PFSK-1 (cell line): ENCODE measurements at regions not wholly inside any gene's neighbourhood (a gene's known extent, or its start where the extent isn't known, plus 50 kb on each side); places are given as distances from the start of the nearest gene placed in this dataset.

ENCODE experiments used
- FOXP2 ChIP-seq: optimal IDR thresholded peaks from 2 replicates; pipeline ENCODE3; 2011; ENCODE audit warnings: borderline replicate concordance, control low read depth, inconsistent platforms; ENCODE audit not compliant: insufficient read depth; ENCODE audit errors: extremely low read length, extremely low read depth
- POLR2AphosphoS5 ChIP-seq: IDR thresholded peaks from 2 replicates; pipeline ENCODE4 v1.6.1; 2012; ENCODE audit warnings: low read depth, mild to moderate bottlenecking, control low read depth, low read length, moderate library complexity
- SIN3A ChIP-seq: IDR thresholded peaks from 2 replicates; pipeline ENCODE4 v1.6.1; 2012; ENCODE audit warnings: mild to moderate bottlenecking, low read length, moderate library complexity, borderline replicate concordance; ENCODE audit not compliant: insufficient read depth
- TAF1 ChIP-seq: IDR thresholded peaks from 2 replicates; pipeline ENCODE4 v1.6.1; 2012; ENCODE audit warnings: low read length, control low read depth, borderline replicate concordance; ENCODE audit not compliant: insufficient read depth
- TF ChIP-seq, protein P1 (sequence below), 2 experiments: IDR thresholded peaks; 2 replicates each; pipeline versions ENCODE4 v1.6.1 to v1.8.0; 2011 to 2012; ENCODE audit warnings: low read depth in 2 of 2, low read length in 2 of 2, control low read depth in 1 of 2, inconsistent platforms in 1 of 2, mild to moderate bottlenecking in 1 of 2, moderate library complexity in 1 of 2; ENCODE audit not compliant: insufficient read depth in 1 of 2

- no peak for TF ChIP-seq TAF1
- no peak for TF ChIP-seq POLR2AphosphoS5
- no peak for TF ChIP-seq FOXP2
- no peak for TF ChIP-seq SIN3A
- TF ChIP-seq, protein P1, sequence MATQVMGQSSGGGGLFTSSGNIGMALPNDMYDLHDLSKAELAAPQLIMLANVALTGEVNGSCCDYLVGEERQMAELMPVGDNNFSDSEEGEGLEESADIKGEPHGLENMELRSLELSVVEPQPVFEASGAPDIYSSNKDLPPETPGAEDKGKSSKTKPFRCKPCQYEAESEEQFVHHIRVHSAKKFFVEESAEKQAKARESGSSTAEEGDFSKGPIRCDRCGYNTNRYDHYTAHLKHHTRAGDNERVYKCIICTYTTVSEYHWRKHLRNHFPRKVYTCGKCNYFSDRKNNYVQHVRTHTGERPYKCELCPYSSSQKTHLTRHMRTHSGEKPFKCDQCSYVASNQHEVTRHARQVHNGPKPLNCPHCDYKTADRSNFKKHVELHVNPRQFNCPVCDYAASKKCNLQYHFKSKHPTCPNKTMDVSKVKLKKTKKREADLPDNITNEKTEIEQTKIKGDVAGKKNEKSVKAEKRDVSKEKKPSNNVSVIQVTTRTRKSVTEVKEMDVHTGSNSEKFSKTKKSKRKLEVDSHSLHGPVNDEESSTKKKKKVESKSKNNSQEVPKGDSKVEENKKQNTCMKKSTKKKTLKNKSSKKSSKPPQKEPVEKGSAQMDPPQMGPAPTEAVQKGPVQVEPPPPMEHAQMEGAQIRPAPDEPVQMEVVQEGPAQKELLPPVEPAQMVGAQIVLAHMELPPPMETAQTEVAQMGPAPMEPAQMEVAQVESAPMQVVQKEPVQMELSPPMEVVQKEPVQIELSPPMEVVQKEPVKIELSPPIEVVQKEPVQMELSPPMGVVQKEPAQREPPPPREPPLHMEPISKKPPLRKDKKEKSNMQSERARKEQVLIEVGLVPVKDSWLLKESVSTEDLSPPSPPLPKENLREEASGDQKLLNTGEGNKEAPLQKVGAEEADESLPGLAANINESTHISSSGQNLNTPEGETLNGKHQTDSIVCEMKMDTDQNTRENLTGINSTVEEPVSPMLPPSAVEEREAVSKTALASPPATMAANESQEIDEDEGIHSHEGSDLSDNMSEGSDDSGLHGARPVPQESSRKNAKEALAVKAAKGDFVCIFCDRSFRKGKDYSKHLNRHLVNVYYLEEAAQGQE (IDR thresholded peaks at IDR 0.05; ENCODE audit: insufficient read depth in 1 of 2, low read depth in 2 of 2, low read length in 2 of 2) = no peak
Observed at GRCh38 chr2:204367466-204367865, 177.8 kb upstream of the PARD3B start.

DNA sequence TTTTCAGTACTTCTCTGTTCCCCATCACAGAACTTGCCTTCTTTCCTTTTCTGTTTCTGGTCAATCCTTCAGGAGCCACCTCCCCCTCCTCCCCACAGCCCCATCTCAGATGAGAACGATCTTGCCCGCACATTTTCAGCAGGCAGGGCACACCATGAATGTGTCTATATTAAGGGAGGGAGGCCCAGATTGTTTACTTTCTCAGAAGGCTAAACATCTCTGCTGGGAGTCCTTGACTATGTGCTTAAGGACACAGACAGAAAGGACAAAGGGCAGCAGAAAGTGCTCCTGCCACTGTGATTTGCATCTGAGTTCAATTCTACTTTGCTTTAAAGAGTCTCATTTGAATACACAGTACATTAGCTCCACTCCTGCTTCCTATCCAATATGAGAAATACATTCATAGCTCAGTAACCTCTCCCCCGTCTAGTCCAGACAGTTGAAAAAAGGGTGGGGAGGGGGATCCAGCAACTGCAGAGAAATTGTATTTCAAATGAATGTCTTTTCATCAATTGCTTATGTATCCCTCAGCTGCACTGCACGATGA, 175.0 kb upstream of the PARD3B start:
- no peak for TF ChIP-seq SIN3A
- no peak for TF ChIP-seq TAF1
- no peak for TF ChIP-seq POLR2AphosphoS5
- TF ChIP-seq FOXP2 = no peak
- TF ChIP-seq, protein P1 (IDR thresholded peaks at IDR 0.05; ENCODE audit: insufficient read depth in 1 of 2, low read depth in 2 of 2, low read length in 2 of 2) = no peak

DNA sequence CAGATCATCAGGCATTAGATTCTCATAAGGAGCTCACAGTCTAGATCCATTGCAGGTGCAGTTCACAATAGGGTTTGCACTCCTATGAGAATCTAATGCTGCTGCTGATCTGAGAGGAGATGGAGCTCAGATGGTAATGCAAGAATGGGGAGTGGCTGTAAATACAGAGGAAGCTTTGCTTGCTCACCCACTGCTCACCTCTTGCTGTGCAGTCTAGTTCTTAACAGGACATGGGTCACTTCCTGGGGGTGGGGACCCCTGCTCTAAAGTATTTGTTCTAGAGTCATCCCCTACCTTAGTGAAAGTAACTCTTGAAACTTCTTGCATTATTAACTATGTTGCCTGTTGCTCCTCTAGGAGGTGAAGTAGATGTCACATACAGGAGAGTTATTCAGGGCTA, 171.3 kb upstream of the PARD3B start:
- TF ChIP-seq SIN3A = no peak
- no peak for TF ChIP-seq FOXP2
- TF ChIP-seq TAF1 = no peak
- TF ChIP-seq, protein P1 (IDR thresholded peaks at IDR 0.05; ENCODE audit: insufficient read depth in 1 of 2, low read depth in 2 of 2, low read length in 2 of 2) = no peak
- TF ChIP-seq POLR2AphosphoS5 = no peak

GRCh38 chr2:204380141-204380881, 165.0 kb upstream of the PARD3B start:
- TF ChIP-seq, protein P1 (IDR thresholded peaks at IDR 0.05; ENCODE audit: insufficient read depth in 1 of 2, low read depth in 2 of 2, low read length in 2 of 2) = no peak
- TF ChIP-seq TAF1 (no peak), FOXP2 (no peak), POLR2AphosphoS5 (no peak), SIN3A (no peak)

DNA sequence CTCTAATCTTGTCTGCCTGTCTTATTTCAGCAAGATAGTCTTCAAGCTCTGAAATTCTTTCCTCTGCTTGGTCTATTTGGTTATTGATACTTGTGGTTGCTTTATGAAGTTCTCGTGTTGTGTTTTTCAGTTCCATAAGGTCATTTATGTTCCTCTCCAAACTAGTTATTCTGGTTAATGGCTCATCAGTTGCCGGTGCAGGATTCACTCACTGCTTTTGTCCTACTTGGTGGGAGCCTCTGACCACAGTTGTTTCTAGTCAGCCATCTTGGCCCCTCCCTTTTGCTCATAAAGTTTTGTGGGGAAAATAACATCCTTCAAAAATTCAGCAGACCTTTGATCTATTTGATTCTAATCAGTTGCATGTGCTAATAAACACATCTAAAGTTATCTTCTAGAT, 158.6 kb upstream of the PARD3B start:
- TF ChIP-seq FOXP2 = no peak
- TF ChIP-seq TAF1 = no peak
- TF ChIP-seq, protein P1 (IDR thresholded peaks at IDR 0.05; ENCODE audit: insufficient read depth in 1 of 2, low read depth in 2 of 2, low read length in 2 of 2) = no peak
- TF ChIP-seq POLR2AphosphoS5 = no peak
- no peak for TF ChIP-seq SIN3A
